Progenitor cell of endocrine pancreas (in vitro differentiated cells): ENCODE measurements at regions not wholly inside any gene's neighbourhood (a gene's known extent, or its start where the extent isn't known, plus 50 kb on each side); places are given as distances from the start of the nearest gene placed in this dataset.

Source experiments
- DNase-seq: peaks from one replicate; pipeline ENCODE4 v3.0.0; 2021; ENCODE audit warnings: low spot score; ENCODE audit not compliant: unreplicated experiment
- H3K27ac Mint-ChIP-seq: 2 replicates; pipeline ENCODE4 v1.8.0; 2021; ENCODE audit warnings: mild to moderate bottlenecking, moderate library complexity, mixed read lengths
- H3K27me3 Mint-ChIP-seq: 2 replicates; pipeline ENCODE4 v1.8.0; 2021; ENCODE audit warnings: mixed read lengths
- H3K36me3 Mint-ChIP-seq: 2 replicates; pipeline ENCODE4 v1.8.0; 2022; ENCODE audit warnings: mixed read lengths; ENCODE audit not compliant: insufficient read depth
- H3K4me1 Mint-ChIP-seq: 2 replicates; pipeline ENCODE4 v1.8.0; 2021; ENCODE audit warnings: low read depth, mixed read lengths
- H3K4me3 Mint-ChIP-seq: 2 replicates; pipeline ENCODE4 v1.8.0; 2021; ENCODE audit warnings: low read depth, mild to moderate bottlenecking, moderate library complexity, mixed read lengths
- H3K9me3 Mint-ChIP-seq: 2 replicates; pipeline ENCODE4 v1.8.0; 2021; ENCODE audit warnings: low read depth, mixed read lengths
- CTCF ChIP-seq: fragments of 200-600 bp; sonication (generic); IDR thresholded peaks from one replicate; pipeline ENCODE4 v1.5.0; 2021; ENCODE audit warnings: antibody characterized with exemption, mild to moderate bottlenecking; ENCODE audit not compliant: unreplicated experiment

- no peak overlapping the region for H3K27ac Mint-ChIP-seq
- DNase-seq = no peak
- peaks cover 2% of the 10 kb centered on the region for H3K4me1 Mint-ChIP-seq
- no peak for TF ChIP-seq CTCF
- no peaks in the 10 kb centered on the region for H3K27me3 Mint-ChIP-seq
- H3K4me3 Mint-ChIP-seq = no peak overlapping the region
- H3K9me3 Mint-ChIP-seq = no peaks in the 10 kb centered on the region
- H3K36me3 Mint-ChIP-seq = no peaks in the 10 kb centered on the region
These were observed 171.0 kb upstream of the MBNL1 start for GRCh38 chr3:152097770-152098169.

GRCh38 chr3:152100491-152101132 lies 168.1 kb upstream of the MBNL1 start:
- H3K36me3 Mint-ChIP-seq = no peaks in the 10 kb centered on the region
- peaks cover 2% of the 10 kb centered on the region for H3K4me1 Mint-ChIP-seq
- no peaks in the 10 kb centered on the region for H3K27me3 Mint-ChIP-seq
- DNase-seq = no peak
- H3K27ac Mint-ChIP-seq = no peak overlapping the region
- no peak overlapping the region for H3K4me3 Mint-ChIP-seq
- no peak for TF ChIP-seq CTCF
- no peaks in the 10 kb centered on the region for H3K9me3 Mint-ChIP-seq

- Mint-ChIP-seq H3K4me1 (peaks cover 2% of the 10 kb centered on the region), H3K27ac (no peak overlapping the region), H3K36me3 (no peaks in the 10 kb centered on the region), H3K9me3 (no peaks in the 10 kb centered on the region), H3K27me3 (no peaks in the 10 kb centered on the region), H3K4me3 (no peak overlapping the region)
- DNase-seq = no peak
- no peak for TF ChIP-seq CTCF
These were observed 166.3 kb upstream of the MBNL1 start for GRCh38 chr3:152102410-152102809.

GRCh38 chr3:152103257-152103656 lies 165.5 kb upstream of the MBNL1 start:
- DNase-seq = no peak
- Mint-ChIP-seq H3K9me3 (no peaks in the 10 kb centered on the region), H3K36me3 (no peaks in the 10 kb centered on the region), H3K27ac (no peak overlapping the region), H3K4me1 (peaks cover 2% of the 10 kb centered on the region), H3K4me3 (no peak overlapping the region), H3K27me3 (no peaks in the 10 kb centered on the region)
- no peak for TF ChIP-seq CTCF

- Mint-ChIP-seq H3K27ac (no peak overlapping the region), H3K4me1 (peaks cover 2% of the 10 kb centered on the region)
These were observed 163.8 kb upstream of the MBNL1 start for GRCh38 chr3:152104847-152105415.

More at GRCh38 chr3:152104847-152105415, 163.8 kb upstream of the MBNL1 start:
- H3K4me3 Mint-ChIP-seq = no peak overlapping the region
- H3K9me3 Mint-ChIP-seq = no peaks in the 10 kb centered on the region
- DNase-seq = no peak
- no peaks in the 10 kb centered on the region for H3K36me3 Mint-ChIP-seq
- TF ChIP-seq CTCF = no peak
- H3K27me3 Mint-ChIP-seq = no peaks in the 10 kb centered on the region
